MM.1S (cell line): ENCODE measurements at regions not wholly inside any gene's neighbourhood (a gene's known extent, or its start where the extent isn't known, plus 50 kb on each side); places are given as distances from the start of the nearest gene placed in this dataset.

ENCODE experiments used
- DNase-seq: peaks from one replicate; pipeline ENCODE4 v3.0.0-alpha.2; 2015
- H2AFZ ChIP-seq: fragments of 300-600 bp; sonication (generic); 2 replicates; pipeline ENCODE4 v1.6.0; 2016; ENCODE audit warnings: antibody characterized with exemption, low read length
- H3F3A ChIP-seq: fragments of 300-600 bp; sonication (generic); 2 replicates; pipeline ENCODE4 v1.6.1; 2016; ENCODE audit warnings: mild to moderate bottlenecking, antibody characterized with exemption, low read length, moderate library complexity, mixed read lengths; ENCODE audit not compliant: insufficient read depth
- H3K27ac ChIP-seq: fragments of 300-600 bp; sonication (generic); 2 replicates; pipeline ENCODE4 v1.5.1; 2016; ENCODE audit warnings: mild to moderate bottlenecking, low read length
- H3K27me3 ChIP-seq: fragments of 300-600 bp; sonication (generic); replicated peaks from 2 replicates; pipeline ENCODE4 v1.6.0; 2016; ENCODE audit warnings: low read length; ENCODE audit not compliant: insufficient read depth
- H3K36me3 ChIP-seq: fragments of 300-600 bp; sonication (generic); replicated peaks from 2 replicates; pipeline ENCODE4 v1.6.1; 2016; ENCODE audit warnings: mild to moderate bottlenecking, low read length, mixed read lengths; ENCODE audit not compliant: insufficient read depth
- H3K4me1 ChIP-seq: fragments of 300-600 bp; sonication (generic); 2 replicates; pipeline ENCODE4 v1.6.1; 2016; ENCODE audit warnings: low read length, mixed read lengths
- H3K4me2 ChIP-seq: fragments of 300-600 bp; sonication (generic); 2 replicates; pipeline ENCODE4 v1.6.0; 2016; ENCODE audit warnings: low read depth, low read length
- H3K4me3 ChIP-seq: fragments of 300-600 bp; sonication (generic); 2 replicates; pipeline ENCODE4 v1.5.1; 2016; ENCODE audit warnings: low read length, mixed read lengths
- H3K79me2 ChIP-seq: fragments of 300-600 bp; sonication (generic); 2 replicates; pipeline ENCODE4 v1.6.1; 2016; ENCODE audit warnings: mixed run types, low read length, mixed read lengths
- H3K9ac ChIP-seq: fragments of 300-600 bp; sonication (generic); 2 replicates; pipeline ENCODE4 v1.6.1; 2016; ENCODE audit warnings: low read length, mixed read lengths
- H3K9me2 ChIP-seq: fragments of 300-600 bp; sonication (generic); replicated peaks from 2 replicates; pipeline ENCODE4 v1.6.1; 2016; ENCODE audit warnings: mild to moderate bottlenecking, low read length, mixed read lengths; ENCODE audit not compliant: insufficient read depth
- H3K9me3 ChIP-seq: fragments of 300-600 bp; sonication (generic); replicated peaks from 2 replicates; pipeline ENCODE4 v1.6.1; 2016; ENCODE audit warnings: mild to moderate bottlenecking, low read length, mixed read lengths; ENCODE audit not compliant: insufficient read depth
- H4K20me1 ChIP-seq: fragments of 300-600 bp; sonication (generic); 2 replicates; pipeline ENCODE4 v1.6.1; 2016; ENCODE audit warnings: mild to moderate bottlenecking, low read length, moderate library complexity, mixed read lengths; ENCODE audit not compliant: insufficient read depth
- EZH2 ChIP-seq: fragments of 300-600 bp; sonication (generic); optimal IDR thresholded peaks from 2 replicates; pipeline ENCODE3; 2017; ENCODE audit warnings: low read depth, mild to moderate bottlenecking, antibody characterized with exemption, low read length, mixed read lengths
- EZH2phosphoT487 ChIP-seq: fragments of 300-600 bp; sonication (generic); IDR thresholded peaks from 2 replicates; pipeline ENCODE4 v1.6.1; 2018; ENCODE audit warnings: antibody characterized with exemption, low read length
- TF ChIP-seq, protein P1 (sequence below): fragments of 300-600 bp; sonication (generic); IDR thresholded peaks from 2 replicates; pipeline ENCODE4 v1.5.1; 2016; ENCODE audit warnings: antibody characterized with exemption, low read length, mixed read lengths

DNA sequence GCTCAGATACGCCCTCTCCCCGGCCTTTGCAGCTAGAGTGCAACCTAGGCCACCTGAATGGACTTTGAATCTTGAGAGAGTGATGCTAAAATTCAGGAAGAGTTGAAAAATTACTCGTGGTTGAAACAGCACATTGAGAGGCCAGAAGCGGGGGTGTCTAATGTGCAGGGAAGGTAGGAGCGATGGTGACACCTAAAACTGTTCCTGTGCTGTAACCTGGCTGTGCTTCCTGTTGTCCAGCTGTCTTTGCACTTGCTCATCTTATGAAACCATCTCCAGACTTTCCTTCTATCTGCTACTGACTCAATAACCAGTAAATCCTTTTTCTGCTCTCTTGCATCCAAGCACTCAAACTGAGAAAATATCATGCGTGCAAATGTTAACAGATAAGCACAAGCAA, 106.4 kb upstream of the RPS6KA3 start:
- Histone ChIP-seq H3K36me3 (no peaks in the 10 kb centered on the region), H3K4me1 (no peaks in the 10 kb centered on the region), H3K4me2 (no peak overlapping the region), H3F3A (no peaks in the 10 kb centered on the region), H3K9me3 (no peaks in the 10 kb centered on the region), H3K79me2 (no peaks in the 10 kb centered on the region), H3K27ac (no peak overlapping the region), H4K20me1 (no peaks in the 10 kb centered on the region), H3K27me3 (no peaks in the 10 kb centered on the region), H3K4me3 (no peak overlapping the region), H3K9ac (no peak overlapping the region), H2AFZ (no peak overlapping the region), H3K9me2 (no peaks in the 10 kb centered on the region)
- no peak for DNase-seq
- TF ChIP-seq EZH2: no peak
- TF ChIP-seq EZH2phosphoT487: no peak
- TF ChIP-seq, protein P1, sequence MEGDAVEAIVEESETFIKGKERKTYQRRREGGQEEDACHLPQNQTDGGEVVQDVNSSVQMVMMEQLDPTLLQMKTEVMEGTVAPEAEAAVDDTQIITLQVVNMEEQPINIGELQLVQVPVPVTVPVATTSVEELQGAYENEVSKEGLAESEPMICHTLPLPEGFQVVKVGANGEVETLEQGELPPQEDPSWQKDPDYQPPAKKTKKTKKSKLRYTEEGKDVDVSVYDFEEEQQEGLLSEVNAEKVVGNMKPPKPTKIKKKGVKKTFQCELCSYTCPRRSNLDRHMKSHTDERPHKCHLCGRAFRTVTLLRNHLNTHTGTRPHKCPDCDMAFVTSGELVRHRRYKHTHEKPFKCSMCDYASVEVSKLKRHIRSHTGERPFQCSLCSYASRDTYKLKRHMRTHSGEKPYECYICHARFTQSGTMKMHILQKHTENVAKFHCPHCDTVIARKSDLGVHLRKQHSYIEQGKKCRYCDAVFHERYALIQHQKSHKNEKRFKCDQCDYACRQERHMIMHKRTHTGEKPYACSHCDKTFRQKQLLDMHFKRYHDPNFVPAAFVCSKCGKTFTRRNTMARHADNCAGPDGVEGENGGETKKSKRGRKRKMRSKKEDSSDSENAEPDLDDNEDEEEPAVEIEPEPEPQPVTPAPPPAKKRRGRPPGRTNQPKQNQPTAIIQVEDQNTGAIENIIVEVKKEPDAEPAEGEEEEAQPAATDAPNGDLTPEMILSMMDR: no peak

DNA sequence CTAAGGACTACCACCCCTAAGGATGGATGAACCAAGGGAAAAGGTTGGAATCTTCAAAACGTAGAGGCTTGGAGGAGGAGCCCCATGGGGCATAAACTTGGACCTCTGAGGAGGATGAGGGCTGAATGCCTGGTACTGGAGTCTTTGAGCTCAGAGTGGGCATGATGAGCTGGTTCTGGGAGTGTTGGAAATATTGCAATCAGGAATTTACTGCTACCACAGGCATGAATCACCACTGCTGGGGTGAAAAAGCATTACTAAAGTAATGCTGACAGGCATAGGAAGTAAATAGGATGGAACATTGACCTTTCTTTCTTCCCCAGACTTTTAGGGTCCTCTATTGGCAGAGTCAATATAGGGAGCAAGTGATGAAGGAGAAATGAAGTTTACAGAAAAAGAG, 105.8 kb upstream of the RPS6KA3 start:
- Histone ChIP-seq H3K27ac (no peak overlapping the region), H3K36me3 (no peaks in the 10 kb centered on the region), H3K9ac (no peak overlapping the region), H3F3A (no peaks in the 10 kb centered on the region), H3K4me2 (no peak overlapping the region), H3K4me1 (no peaks in the 10 kb centered on the region), H3K9me3 (no peaks in the 10 kb centered on the region), H3K79me2 (no peaks in the 10 kb centered on the region), H2AFZ (no peak overlapping the region), H3K27me3 (no peaks in the 10 kb centered on the region), H3K4me3 (no peak overlapping the region), H4K20me1 (no peaks in the 10 kb centered on the region), H3K9me2 (no peaks in the 10 kb centered on the region)
- DNase-seq: no peak
- no peak for TF ChIP-seq EZH2phosphoT487
- TF ChIP-seq, protein P1: no peak
- no peak for TF ChIP-seq EZH2

DNA sequence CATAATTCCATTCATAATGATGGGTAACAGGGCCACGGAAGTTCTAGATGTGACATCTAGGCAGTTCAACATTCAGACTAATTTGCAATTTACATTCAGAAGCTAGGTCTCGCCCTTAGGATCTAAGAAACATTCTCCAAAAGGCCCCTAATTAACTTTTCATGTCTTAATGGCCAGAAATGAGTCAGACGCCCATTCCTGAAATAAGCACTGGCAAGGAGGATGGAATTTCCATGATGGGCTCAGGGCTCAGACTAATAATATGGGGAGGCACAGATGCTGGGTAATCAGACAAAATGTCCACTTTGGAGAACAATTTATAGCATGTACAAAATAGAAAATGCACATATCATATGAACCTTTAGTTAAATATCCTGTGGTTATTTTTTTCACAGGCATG, 102.8 kb upstream of the RPS6KA3 start:
- no peaks in the 10 kb centered on the region for H3K4me1 ChIP-seq
- no peaks in the 10 kb centered on the region for H3K36me3 ChIP-seq
- no peaks in the 10 kb centered on the region for H4K20me1 ChIP-seq
- no peak overlapping the region for H3K4me3 ChIP-seq
- no peaks in the 10 kb centered on the region for H3K79me2 ChIP-seq
- H3F3A ChIP-seq: no peaks in the 10 kb centered on the region
- TF ChIP-seq EZH2phosphoT487: no peak
- TF ChIP-seq, protein P1: no peak
- H3K9me3 ChIP-seq: no peaks in the 10 kb centered on the region
- no peaks in the 10 kb centered on the region for H3K27me3 ChIP-seq
- H3K27ac ChIP-seq: no peak overlapping the region
- H2AFZ ChIP-seq: no peak overlapping the region
- DNase-seq: no peak
- no peaks in the 10 kb centered on the region for H3K9me2 ChIP-seq
- H3K9ac ChIP-seq: no peak overlapping the region
- no peak overlapping the region for H3K4me2 ChIP-seq

DNA sequence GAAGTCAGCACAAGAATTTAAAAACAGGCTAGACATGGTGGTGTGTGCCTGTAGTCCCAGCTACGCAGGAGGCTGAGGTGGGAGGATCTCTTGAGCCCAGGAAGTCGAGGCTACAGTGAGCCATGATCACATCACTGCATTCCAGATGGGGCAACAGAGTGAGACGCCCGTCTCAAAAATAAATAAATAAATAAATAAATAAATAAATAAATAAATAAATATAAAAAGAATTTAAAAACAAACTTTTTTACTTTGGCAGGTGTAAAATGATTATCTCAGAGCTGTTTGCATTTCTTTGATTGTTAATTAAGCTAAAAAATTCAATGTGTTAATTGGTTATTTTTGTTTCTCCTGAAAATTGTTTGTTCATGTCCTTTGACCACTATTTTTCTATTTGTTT, 97.5 kb upstream of the RPS6KA3 start:
- no peak overlapping the region for H2AFZ ChIP-seq
- H3K9me3 ChIP-seq: no peaks in the 10 kb centered on the region
- TF ChIP-seq EZH2phosphoT487: no peak
- TF ChIP-seq, protein P1: no peak
- TF ChIP-seq EZH2: no peak
- no peak overlapping the region for H3K4me3 ChIP-seq
- H3K9ac ChIP-seq: no peak overlapping the region
- no peaks in the 10 kb centered on the region for H4K20me1 ChIP-seq
- H3K36me3 ChIP-seq: no peaks in the 10 kb centered on the region
- no peaks in the 10 kb centered on the region for H3K27me3 ChIP-seq
- no peak overlapping the region for H3K27ac ChIP-seq
- no peaks in the 10 kb centered on the region for H3K9me2 ChIP-seq
- H3K79me2 ChIP-seq: no peaks in the 10 kb centered on the region
- no peak for DNase-seq
- H3K4me2 ChIP-seq: no peak overlapping the region
- no peaks in the 10 kb centered on the region for H3F3A ChIP-seq
- H3K4me1 ChIP-seq: no peaks in the 10 kb centered on the region
